ENCODE measurements at regions not wholly inside any gene's neighbourhood (a gene's known extent, or its start where the extent isn't known, plus 50 kb on each side); places are given as distances from the start of the nearest gene placed in this dataset.

DNA sequence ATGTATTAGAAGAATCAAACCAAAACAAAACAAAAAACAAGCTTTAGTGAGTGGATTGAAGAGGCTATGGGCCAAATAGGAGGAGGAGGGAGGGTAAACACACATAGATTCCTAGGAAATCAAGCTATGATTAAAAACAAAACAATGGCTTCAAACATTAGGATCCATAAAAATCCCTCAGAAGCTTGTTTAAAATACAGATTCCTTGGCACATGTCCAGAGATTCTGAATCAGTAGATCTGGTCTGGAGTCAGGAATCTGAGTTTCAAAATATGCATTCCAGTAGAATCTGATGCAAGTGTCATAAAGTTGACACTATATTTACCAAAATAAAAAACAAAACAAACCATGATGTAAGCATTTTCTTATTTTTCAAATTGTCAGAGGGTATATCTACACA is 692.8 kb upstream of the SGCG start:
- CTCF ChIA-PET: no interaction called here
- Histone ChIP-seq H4K91ac (ENCODE audit: insufficient read depth, low read depth, low read length) (no peak overlapping the region), H2BK5ac (ENCODE audit: low read depth, low read length, poor library complexity, severe bottlenecking) (no peak overlapping the region), H3K27ac (ENCODE audit: insufficient read depth, low read length) (no peak overlapping the region), H3K56ac (ENCODE audit: extremely low read depth, insufficient read depth, low read length) (no peak overlapping the region), H2BK15ac (ENCODE audit: low read depth, low read length) (no peak overlapping the region), H3K14ac (replicated peaks; ENCODE audit: low read depth, low read length) (no peak overlapping the region), H2AK9ac (replicated peaks; ENCODE audit: low read depth, low read length, poor library complexity) (no peak overlapping the region), H2BK120ac (ENCODE audit: low read depth, low read length) (no peak overlapping the region), H3K27me3 (ENCODE audit: control insufficient read depth, insufficient read depth, low read length) (no peaks in the 10 kb centered on the region), H3K4me2 (ENCODE audit: low read depth, low read length) (no peak overlapping the region), H2BK20ac (ENCODE audit: low read depth, low read length) (no peak overlapping the region), H3K9ac (ENCODE audit: low read depth, low read length) (no peak overlapping the region), H2AK5ac (ENCODE audit: low read depth, low read length) (no peak overlapping the region), H3K9me1 (ENCODE audit: insufficient read depth, low read length) (no peaks in the 10 kb centered on the region), H4K5ac (ENCODE audit: low read depth, low read length) (no peak overlapping the region), H3K79me1 (ENCODE audit: low read depth in 1 of 2, low read length in 2 of 2) (no peaks in the 10 kb centered on the region), H2AFZ (replicated peaks; ENCODE audit: low read length, poor library complexity) (no peak overlapping the region), H3K36me3 (ENCODE audit: control insufficient read depth, insufficient read depth, low read length) (no peaks in the 10 kb centered on the region), H3K4me1 (ENCODE audit: control insufficient read depth, insufficient read depth, low read length) (no peaks in the 10 kb centered on the region), H3K9me3 (ENCODE audit: control insufficient read depth, insufficient read depth, low read length) (peaks cover 9% of the 10 kb centered on the region), H3K18ac (ENCODE audit: low read depth, low read length) (no peak overlapping the region), H3K23ac (ENCODE audit: low read depth, low read length) (no peak overlapping the region), H4K20me1 (ENCODE audit: insufficient read depth, low read length) (no peaks in the 10 kb centered on the region), H4K8ac (ENCODE audit: low read depth in 2 of 2, low read length in 2 of 2) (no peak overlapping the region), H3K4ac (ENCODE audit: low read depth, low read length) (no peak overlapping the region), H3K4me3 (ENCODE audit: insufficient read depth, low read depth, low read length) (no peak overlapping the region)
- BruUV-seq (replicated peaks): no TSS peak
- intact Hi-C loops (cut with micrococcal nuclease) (no loop called here), in situ Hi-C loops (cut with MboI; ENCODE audit: low sequenced_read_pairs) (no loop called here), dilution Hi-C loops (cut with HindIII; ENCODE audit: low sequenced_read_pairs, unreplicated experiment) (no loop called here)
- TF ChIP-seq, protein P1, sequence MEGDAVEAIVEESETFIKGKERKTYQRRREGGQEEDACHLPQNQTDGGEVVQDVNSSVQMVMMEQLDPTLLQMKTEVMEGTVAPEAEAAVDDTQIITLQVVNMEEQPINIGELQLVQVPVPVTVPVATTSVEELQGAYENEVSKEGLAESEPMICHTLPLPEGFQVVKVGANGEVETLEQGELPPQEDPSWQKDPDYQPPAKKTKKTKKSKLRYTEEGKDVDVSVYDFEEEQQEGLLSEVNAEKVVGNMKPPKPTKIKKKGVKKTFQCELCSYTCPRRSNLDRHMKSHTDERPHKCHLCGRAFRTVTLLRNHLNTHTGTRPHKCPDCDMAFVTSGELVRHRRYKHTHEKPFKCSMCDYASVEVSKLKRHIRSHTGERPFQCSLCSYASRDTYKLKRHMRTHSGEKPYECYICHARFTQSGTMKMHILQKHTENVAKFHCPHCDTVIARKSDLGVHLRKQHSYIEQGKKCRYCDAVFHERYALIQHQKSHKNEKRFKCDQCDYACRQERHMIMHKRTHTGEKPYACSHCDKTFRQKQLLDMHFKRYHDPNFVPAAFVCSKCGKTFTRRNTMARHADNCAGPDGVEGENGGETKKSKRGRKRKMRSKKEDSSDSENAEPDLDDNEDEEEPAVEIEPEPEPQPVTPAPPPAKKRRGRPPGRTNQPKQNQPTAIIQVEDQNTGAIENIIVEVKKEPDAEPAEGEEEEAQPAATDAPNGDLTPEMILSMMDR (conservative IDR thresholded peaks at IDR 0.05; ENCODE audit: low read depth, low read length): no peak
- TF ChIP-seq SMC3 (IDR thresholded peaks at IDR 0.05; ENCODE audit: low read depth, low read length) (no peak), MAZ (IDR thresholded peaks at IDR 0.05; ENCODE audit: borderline replicate concordance, low read depth, low read length) (no peak), RFX5 (IDR thresholded peaks at IDR 0.05; ENCODE audit: low read depth, low read length) (no peak), RCOR1 (IDR thresholded peaks at IDR 0.05; ENCODE audit: insufficient replicate concordance, low read length) (no peak), USF2 (IDR thresholded peaks at IDR 0.05; ENCODE audit: low read depth, low read length) (no peak), NFE2L2 (IDR thresholded peaks at IDR 0.05; ENCODE audit: low read depth, low read length) (no peak), MAFK (IDR thresholded peaks at IDR 0.05; ENCODE audit: low read depth, low read length) (no peak), BHLHE40 (IDR thresholded peaks at IDR 0.05; ENCODE audit: low read depth, low read length) (no peak), POLR2A (IDR thresholded peaks at IDR 0.05; ENCODE audit: low read depth, low read length) (no peak), CHD1 (IDR thresholded peaks at IDR 0.05; ENCODE audit: low read depth, low read length) (no peak), RAD21 (IDR thresholded peaks at IDR 0.05; ENCODE audit: low read length) (no peak), FOS (IDR thresholded peaks at IDR 0.05; ENCODE audit: low read depth, low read length) (no peak), CEBPB (IDR thresholded peaks at IDR 0.05; ENCODE audit: low read depth, low read length) (no peak), MXI1 (IDR thresholded peaks at IDR 0.05; ENCODE audit: borderline replicate concordance, low read depth, low read length) (no peak)
- TF ChIP-seq, protein P2, sequence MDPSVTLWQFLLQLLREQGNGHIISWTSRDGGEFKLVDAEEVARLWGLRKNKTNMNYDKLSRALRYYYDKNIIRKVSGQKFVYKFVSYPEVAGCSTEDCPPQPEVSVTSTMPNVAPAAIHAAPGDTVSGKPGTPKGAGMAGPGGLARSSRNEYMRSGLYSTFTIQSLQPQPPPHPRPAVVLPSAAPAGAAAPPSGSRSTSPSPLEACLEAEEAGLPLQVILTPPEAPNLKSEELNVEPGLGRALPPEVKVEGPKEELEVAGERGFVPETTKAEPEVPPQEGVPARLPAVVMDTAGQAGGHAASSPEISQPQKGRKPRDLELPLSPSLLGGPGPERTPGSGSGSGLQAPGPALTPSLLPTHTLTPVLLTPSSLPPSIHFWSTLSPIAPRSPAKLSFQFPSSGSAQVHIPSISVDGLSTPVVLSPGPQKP (IDR thresholded peaks at IDR 0.05; ENCODE audit: borderline replicate concordance, low read depth, low read length): no peak
- POLR2A ChIA-PET (ENCODE audit: unreplicated experiment): no interaction called here
- DNase-seq (no peak), ATAC-seq (ENCODE audit: low read depth) (no peak)
